ENCODE measurements at regions not wholly inside any gene's neighbourhood (a gene's known extent, or its start where the extent isn't known, plus 50 kb on each side); places are given as distances from the start of the nearest gene placed in this dataset.

- TF ChIP-seq GATA2 (IDR thresholded peaks at IDR 0.05; ENCODE audit: low read depth, low read length) (no peak), GATA3 (IDR thresholded peaks at IDR 0.05; ENCODE audit: low read depth, low read length) (no peak)
Observed at GRCh38 chr9:7636309-7636708, 163.3 kb downstream of the DMAC1 start.

All from SH-SY5Y (cell line).